Head of caudate nucleus (tissue), 42 donors: ENCODE measurements at regions not wholly inside any gene's neighbourhood (a gene's known extent, or its start where the extent isn't known, plus 50 kb on each side); places are given as distances from the start of the nearest gene placed in this dataset.
"Not testable (repeated sequence)": the region's sequence is repeated elsewhere in the genome, so short reads cannot be mapped to it uniquely, and the experiment has no call there.

ENCODE experiments used
- DNase-seq, 42 donors: peaks; one replicate each; pipeline versions ENCODE4 v3.0.0 to v3.0.0-alpha.2; 2020 to 2021; ENCODE audit warnings: mixed read lengths in 7 of 42
- intact Hi-C: fragments of 100-400 bp; cut with DNase I; formaldehyde crosslinking; loops from one replicate; pipeline ENCODE4 v1.15.0; 2022

GRCh38 chr9:103533318-103533717 lies 538.2 kb downstream of the CYLC2 start:
- DNase-seq: no peak
- intact Hi-C loops: no loop called here

DNA sequence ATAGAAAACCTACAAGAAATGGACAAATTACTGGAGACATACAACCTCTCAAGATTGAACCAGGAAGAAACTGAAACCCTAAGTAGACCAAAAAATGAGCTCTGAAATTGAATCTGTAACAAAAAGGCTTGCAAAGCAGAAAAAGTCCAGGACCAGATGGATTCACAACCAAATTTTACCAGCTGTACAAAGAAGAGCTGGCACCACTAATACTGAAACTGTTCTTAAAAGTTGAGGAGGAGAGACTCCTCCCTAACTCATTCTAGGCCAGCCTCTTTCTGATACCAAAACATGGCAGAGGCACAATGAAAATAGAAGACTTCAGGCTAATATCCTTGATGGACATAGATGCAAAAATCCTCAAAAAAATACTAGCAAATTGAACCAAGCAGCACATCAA lies 542.3 kb downstream of the CYLC2 start:
- DNase-seq: no peak
- intact Hi-C loops: no loop called here

DNA sequence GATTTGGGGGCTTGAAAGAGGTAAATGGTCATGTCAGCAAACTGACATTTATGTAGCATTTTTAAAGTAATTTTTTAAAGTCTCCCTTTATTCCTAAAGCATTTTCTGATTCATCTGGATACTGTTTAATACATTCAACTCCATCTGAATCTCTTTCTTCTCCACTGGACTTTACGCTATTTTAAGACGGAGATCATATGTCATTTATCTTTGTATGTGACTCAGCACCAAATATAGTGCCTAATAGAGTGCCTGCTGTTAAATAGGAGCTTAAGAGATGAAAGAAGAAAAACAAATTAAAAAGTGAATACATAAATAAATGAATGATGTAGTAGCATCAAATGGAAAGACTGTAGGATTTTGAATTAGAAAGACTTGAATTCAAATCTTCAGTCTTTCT lies 548.8 kb upstream of the SMC2 start:
- intact Hi-C loops: no loop called here

GRCh38 chr9:103552712-103553111 lies 541.4 kb upstream of the SMC2 start:
- no peak for DNase-seq
- intact Hi-C loops: no loop called here

More for the DNA sequence above, 548.8 kb upstream of the SMC2 start:
- no peak for DNase-seq

DNA sequence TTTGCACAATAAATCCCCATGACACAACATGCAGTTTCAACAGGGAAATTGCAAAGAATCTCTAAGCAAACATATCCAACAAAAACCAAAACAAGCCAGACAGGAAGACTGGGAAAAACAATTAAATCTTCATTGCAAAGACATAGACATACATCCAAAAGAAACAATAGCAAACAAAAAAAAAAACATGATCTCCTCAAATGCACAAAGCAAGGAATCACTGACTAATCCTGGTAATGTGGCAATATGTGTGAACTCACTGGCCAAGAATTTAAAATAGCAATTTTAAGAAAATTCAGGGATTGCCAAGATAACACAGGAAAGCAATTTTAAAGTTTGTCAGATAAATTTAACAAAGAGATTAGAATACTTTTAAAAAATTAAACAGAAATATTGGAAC lies 520.1 kb upstream of the SMC2 start:
- intact Hi-C loops: no loop called here
- no peak for DNase-seq

DNA sequence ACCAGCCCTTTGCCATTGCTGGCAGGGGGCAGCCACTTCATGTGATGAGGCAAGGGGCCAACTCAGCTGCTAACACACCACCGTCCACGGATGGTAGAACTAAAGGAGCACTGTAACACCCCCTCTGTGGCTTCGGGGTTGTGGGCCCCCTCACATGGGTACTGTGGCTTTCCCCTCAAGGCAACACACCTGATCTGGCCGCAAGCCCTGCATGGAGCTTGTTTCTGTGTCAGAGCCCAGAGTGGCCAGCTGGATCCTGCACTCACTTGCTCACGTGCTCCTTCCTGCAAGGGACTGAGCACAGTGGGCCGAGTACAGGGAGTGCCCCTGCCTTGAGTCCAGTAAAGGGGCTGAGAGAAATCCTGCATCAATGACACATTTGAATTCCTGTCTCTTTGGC lies 507.4 kb upstream of the SMC2 start:
- intact Hi-C loops: no loop called here
- DNase-seq: no peak

GRCh38 chr9:103601287-103601686 lies 492.8 kb upstream of the SMC2 start:
- intact Hi-C loops: no loop called here
- DNase-seq: no peak

DNA sequence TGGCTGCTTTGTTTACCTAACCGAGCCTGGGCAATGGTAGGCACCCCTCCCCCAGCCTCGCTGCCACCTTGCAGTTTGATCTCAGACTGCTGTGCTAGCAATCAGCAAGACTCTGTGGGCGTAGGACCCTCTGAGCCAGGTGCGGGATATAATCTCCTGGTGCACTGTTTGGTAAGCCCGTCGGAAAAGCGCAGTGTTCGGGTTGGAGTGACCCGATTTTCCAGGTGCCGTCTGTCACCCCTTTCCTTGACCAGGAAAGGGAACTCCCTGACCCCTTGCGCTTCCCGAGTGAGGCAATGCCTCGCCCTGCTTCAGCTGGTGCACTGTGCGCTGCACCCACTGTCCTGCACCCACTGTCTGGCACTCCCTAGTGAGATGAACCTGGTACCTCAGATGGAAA lies 482.2 kb upstream of the SMC2 start:
- intact Hi-C loops, DNase-seq: not testable (repeated sequence)

- peak in 3 of 42 donors; percentile 1 to 43 (median 6) for DNase-seq
- intact Hi-C loops: no loop called here
Measured at GRCh38 chr9:103615994-103616393, 478.1 kb upstream of the SMC2 start.

DNA sequence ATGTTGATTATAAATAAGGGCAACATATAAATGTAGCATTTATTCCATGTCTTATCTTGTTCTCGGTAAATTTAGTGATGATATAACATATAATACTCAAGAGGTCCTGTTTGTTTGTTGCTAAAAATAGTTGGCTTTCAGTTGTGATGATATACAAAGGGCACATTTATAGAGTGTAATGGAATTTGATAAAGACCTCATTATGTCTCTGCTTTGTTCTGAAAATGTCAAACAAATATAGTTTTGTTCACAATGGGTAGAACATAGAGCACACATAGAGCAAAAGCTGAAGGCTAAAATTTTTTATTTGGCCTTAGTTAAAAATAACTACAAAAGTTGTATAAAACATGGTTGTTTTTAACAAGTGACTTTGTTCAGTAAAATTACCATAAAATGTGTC lies 477.1 kb upstream of the SMC2 start:
- intact Hi-C loops: no loop called here
- no peak for DNase-seq

DNA sequence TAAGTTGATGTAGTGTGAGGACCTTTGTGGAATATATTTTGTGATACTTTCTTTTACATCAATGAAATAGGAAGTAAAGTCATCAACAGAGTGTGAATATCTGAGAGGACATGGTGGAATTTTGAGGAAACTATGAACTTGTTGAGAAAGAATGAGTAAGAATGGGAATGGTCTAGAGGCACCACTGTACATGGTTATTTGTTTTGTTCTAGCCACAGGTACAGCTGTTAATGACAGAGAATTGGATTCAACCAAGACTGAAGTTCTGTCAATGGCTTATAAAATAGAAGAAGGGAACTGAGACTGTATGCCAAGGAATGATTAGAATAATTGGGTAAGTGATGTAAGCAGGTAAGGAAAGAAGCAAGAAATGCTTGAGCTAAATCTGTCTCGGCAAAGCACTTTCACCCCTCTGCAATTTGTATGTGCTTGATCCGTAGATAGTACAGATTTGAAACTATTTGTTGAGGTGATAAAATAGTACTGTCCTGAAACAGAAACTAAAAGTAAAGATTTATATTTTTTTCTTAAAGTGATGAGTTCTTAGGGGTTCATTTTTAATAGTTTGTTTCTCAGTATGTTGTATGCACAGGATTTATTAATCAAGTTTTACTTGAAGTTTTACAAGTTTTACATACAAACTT lies 468.8 kb upstream of the SMC2 start:
- intact Hi-C loops: no loop called here
- DNase-seq: no peak

DNA sequence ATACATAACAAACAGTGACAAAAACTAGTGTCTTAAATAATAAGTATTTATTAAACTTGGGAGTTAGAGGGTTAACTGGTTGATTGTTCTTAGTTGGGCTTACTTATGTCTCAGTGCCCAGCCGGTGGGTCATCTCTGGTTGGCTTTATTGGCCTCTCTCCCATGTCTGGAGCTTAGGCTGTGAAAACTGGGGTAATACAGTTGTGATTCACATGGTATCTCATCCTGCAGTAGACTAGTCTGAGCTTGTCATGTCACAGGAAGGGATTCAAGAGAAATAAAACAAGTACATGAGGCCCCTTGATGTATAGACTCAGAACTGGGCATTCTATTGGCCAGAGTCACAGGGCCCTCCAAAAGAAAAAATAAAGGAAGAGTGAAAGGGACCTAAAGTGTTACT lies 466.4 kb upstream of the SMC2 start:
- no peak for DNase-seq
- intact Hi-C loops: no loop called here

GRCh38 chr9:103649086-103649485 lies 445.0 kb upstream of the SMC2 start:
- intact Hi-C loops: no loop called here
- no peak for DNase-seq

DNA sequence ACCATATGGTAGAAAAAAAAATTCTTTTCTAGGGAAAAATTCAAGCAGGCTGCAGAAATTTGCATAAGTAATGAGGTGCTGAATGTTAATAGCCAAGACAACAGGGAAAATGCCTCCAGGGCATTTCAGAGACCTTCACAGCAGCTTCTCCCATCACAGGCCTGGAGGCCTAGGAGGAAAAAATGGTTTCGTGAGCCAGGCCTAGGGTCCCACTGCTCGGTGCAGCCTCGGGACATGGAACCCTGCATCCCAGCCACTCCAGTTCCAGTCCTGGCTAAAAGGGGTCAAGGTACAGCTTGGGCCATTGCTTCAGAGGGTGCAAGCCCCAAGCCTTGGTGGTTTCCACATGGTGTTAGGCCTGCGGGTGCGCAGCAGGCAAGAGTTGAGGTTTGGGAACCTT lies 436.0 kb upstream of the SMC2 start:
- intact Hi-C loops: no loop called here
- no peak for DNase-seq

DNA sequence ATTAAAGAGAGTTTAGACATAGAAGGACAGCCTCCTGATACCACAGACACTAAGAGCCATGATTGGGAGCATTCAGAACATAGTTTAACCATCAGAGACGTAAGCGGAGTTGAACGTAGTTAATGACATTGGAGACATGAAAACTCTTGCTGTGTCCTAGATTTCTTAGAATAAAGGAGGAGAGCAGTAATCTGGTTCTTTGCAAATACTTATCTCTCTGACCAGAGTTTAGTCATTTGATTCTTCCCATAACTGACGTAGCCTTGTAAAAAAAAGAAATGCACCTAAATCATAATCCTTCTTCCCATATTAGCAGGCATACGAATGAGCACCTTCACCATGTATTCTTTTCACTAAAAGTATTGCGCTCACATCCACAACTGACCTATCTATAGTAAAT lies 433.3 kb upstream of the SMC2 start:
- intact Hi-C loops: no loop called here
- DNase-seq: no peak

GRCh38 chr9:103661663-103662062 lies 432.4 kb upstream of the SMC2 start:
- no peak for DNase-seq
- intact Hi-C loops: no loop called here

DNA sequence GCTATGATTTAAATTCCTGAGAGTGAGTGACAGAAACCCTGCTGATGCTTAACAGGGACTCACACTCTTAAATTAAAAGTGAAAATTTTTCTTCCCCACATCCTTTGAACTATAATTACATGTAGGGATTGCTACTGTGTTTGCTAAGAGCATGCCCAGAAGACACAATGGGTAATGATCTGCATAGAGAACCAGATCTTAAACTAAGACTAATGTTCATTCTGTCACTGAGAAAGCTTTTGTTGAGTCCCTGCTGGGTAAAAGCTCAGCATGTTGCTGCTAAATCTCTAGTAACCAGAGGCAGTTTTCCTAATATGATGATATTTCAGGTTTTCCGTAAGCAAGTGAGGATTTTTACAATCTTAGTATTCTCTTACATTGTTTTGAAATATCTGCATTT lies 424.8 kb upstream of the SMC2 start:
- DNase-seq: no peak
- intact Hi-C loops: no loop called here

- no peak for DNase-seq
- intact Hi-C loops: no loop called here
Measured at GRCh38 chr9:103674271-103674670, 419.8 kb upstream of the SMC2 start.

DNA sequence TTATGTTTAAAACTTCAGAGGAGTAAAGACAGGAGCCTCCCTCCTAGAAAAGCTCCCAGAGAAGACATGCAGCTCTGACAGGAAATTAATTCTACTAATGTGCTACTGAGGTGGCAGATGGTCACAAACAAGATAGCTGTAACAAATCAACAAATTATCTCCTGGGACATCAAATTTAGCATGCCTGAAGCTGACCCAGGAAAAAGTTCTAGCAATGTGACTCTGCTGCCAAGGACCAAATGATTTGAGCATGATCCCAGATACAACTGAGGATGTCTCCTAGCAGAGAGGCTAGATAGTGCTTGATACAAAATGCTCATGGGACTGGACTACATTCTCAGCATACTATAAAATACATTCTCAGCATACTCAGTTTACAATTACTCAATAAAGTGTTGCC lies 413.5 kb upstream of the SMC2 start:
- intact Hi-C loops: no loop called here

DNA sequence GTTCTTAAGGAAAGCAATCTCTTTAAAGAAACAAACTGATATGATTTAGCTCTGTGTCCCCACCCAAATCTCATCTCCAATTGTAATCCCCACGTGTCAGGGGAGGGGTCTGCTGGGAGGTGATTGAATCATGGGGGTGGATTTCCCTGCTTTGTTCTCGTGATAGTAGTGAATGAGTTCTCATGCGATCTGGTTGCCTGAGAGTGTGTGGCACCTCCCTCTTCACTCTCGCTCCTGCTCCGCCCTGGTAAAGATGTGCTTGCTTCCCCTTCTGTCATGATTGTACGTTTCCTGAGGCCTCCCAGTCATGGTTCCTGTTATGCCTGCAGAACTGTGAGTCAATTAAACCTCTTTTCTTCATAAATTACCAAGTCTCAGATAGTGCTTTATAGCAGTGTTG lies 412.7 kb upstream of the SMC2 start:
- no peak for DNase-seq
- intact Hi-C loops: no loop called here

More for the DNA sequence above, 413.5 kb upstream of the SMC2 start:
- DNase-seq: no peak

GRCh38 chr9:103700195-103700962 lies 393.7 kb upstream of the SMC2 start:
- DNase-seq: no peak
- intact Hi-C loops: no loop called here
